ENCODE measurements at regions not wholly inside any gene's neighbourhood (a gene's known extent, or its start where the extent isn't known, plus 50 kb on each side); places are given as distances from the start of the nearest gene placed in this dataset.
"Not testable (repeated sequence)": the region's sequence is repeated elsewhere in the genome, so short reads cannot be mapped to it uniquely, and the experiment has no call there.

DNA sequence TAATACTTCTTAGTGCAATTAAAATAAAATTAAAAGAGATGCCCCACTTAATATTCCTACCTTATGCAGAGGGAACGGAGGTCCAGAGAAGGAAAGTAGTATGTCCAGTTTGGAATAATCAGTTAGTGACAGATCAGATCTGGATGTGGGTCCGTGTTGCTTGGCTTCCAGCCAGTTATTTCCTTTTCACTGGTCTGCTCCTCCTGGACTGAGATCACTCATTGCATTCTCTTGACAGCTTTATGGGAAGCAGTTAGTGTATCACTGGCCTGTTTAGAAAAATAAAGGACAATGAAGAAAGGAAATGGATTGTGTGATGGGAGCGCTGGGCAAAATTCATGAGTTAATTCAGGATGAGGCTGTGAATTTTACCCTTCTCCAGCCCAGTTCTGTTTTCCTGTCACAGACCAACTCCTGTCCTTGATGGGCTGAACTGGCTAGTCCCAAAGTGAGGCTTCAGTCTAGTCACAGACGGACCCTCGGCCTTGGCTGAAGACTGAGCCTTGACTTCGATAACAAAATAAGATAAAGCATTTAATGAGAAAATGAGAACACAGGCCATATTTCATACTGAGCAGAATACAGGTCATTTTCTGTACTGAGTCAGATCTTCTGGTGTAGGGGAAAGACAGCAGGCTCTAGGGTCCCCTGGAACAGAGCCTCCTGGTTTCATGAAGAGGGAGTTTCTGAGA, 85.2 kb upstream of the TRABD2B start:
- DNase-seq: no peak

DNA sequence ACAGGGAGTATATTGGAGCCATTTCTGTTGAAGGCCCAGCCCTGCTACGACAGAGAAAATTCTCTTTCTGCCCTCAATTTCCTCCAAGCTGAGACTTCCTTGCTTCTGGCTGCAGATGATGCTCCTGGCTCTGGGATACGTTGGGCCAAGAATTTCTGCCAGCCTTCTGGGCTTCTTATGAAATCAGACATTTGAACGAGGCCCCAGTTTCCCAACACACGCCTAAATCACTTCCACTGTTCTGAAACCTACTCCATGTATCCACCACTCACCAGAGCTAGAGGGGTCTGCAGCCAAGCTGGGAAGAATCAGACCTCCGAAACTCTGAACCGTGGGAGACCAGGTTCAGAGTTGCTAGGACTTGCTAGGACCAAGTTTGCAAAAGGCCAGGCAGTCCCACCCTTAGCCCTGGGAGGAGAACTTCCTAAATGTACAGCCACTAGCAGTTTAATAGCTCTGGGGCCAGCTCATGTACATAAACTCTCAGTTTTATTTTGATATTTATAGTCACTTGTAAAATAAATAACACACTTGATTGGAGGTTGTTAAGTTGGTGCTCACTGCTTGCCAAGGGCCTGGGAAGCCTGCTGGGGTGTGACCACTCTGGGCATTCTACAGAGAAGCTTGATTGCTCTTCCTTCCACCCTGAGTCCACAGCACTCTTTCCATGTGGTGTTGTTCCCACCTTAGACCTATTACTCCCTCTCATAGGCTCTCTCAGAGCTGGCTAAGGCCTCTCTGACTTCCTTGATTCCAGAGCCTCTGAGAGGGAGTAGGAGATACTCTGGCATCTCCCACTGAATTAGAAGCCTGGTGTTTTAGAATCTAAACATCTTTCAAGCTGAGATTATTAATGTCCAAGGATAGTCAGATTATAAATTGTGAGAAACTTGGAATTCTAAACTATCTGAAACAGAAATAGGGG, 83.4 kb upstream of the TRABD2B start:
- no peak for DNase-seq

DNA sequence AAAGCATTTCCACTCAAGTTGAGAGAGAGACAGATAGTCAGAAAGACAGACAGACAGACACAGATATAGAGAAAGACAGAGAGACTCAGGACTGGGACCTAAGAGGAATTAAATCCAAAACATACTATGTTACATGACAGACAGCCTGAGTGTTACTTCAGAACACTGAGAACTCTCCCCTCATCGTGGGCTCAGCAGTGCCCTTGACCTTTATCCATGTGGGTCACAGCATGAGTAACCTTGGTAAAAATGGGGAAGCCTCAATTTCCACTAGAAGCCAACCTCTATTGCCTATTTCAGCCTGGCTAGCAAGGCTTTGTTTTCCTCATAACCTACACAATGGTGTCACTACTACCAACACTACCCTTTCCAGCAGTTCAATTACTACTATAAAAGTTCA, 81.9 kb upstream of the TRABD2B start:
- DNase-seq: no peak

DNA sequence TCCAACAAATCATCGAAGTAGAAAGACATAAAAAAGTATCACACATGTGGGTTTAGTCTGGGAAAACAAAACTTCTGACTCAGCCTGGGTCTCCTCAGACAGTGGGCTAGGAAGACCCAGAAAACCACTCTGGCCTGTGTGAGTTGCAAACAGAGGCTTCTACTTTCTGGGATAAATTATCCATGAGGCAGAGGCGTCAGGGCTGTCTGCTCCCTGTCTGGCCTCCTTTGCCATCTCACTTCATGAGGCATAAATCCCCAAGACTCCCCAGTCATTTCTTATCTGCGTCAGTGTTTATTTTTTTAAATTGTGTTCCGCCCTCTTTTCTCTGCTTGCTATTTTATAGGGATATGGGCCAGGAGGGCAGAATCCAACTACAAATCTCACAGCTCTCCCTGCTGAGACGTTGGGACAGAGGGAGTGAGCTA, 80.6 kb upstream of the TRABD2B start:
- no peak for DNase-seq

DNA sequence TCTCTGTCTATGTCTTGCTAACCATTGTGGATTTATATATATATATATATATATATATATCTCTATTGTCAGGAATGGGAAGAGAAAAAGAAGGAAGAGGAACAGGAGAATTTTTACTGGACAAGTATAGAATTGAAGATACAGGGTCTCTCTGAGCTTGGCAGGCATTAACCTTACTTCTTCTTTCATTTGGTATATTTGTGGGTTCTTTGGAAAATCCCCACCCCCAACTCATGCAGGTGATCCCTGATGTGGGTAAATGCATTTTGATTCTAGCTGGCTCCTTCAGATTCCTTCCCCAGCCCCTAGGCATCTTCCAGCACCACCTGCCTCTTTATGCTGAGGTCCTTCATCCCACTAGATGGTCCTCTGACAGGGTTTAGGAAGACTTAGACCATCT, 78.8 kb upstream of the TRABD2B start:
- DNase-seq: no peak

DNA sequence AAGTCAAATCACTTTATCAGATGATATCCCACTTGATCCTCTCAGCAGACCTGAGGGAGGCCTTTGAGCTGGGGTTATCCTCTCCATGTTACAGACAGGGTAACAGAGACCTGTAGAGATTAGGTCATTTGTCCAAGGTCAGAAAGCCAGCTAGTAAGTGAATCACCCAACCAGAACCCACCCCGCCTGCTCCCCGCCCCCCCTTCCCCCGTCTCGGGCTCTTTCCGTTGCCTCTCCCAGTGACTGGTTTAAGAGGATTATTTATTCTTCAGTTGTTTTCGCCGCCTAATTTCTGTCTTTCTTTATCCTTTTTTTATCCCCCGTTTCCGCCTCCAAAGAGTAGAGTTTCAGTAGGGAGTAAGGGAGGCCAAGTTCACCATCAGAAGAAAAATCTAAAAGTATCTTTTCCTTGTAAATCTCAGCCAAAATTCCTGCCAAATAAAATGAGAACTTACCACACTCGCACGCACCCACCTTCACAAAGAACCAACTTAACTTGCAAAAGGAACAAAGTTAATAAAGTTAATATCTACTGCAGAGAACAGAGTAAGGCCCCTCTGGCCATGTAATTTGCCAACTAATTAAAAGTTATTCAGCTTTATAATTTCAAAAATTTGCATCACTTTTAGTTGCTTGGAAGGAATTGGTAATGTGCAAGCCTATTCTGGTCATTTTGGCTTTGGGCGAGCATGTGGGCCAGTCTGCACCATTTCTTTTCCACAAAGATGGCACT, 76.8 kb upstream of the TRABD2B start:
- no peak for DNase-seq

DNA sequence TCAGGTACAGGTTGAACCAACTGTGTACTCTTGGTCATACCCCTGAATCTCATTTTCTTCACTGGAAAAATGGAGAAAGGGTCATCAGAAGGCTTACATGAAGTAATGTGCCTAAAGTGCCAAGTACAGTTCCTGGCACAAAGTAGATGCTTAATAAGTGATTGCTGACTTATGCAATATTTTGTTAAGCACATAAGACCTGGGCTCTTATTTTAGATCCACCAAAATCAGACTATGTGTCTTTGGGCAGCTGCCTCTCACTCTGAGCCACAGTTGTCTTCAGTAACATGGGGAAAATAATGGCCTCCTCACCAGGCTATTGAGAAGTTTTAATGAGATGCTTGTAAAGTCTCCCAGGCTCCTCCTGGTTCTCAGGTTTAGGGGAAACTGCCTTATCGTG, 74.3 kb upstream of the TRABD2B start:
- no peak for DNase-seq

DNA sequence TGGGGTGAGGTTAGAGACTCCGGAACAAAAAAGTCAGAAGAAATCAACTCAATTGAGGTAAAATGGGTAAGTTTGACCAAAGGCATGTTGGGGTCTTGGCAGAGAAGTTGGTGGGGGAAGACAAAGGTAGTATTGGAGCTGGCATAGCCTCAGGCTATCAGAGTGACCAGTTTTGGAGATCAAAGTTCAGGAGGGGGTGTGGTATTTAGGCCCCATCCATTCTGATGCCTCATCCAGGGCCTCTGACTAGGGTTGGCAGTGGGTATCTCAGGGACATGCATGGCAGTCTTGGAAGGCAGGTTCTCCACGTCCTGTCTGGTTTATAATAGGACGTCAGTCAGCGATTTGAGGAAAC, 73.2 kb upstream of the TRABD2B start:
- no peak for DNase-seq

DNA sequence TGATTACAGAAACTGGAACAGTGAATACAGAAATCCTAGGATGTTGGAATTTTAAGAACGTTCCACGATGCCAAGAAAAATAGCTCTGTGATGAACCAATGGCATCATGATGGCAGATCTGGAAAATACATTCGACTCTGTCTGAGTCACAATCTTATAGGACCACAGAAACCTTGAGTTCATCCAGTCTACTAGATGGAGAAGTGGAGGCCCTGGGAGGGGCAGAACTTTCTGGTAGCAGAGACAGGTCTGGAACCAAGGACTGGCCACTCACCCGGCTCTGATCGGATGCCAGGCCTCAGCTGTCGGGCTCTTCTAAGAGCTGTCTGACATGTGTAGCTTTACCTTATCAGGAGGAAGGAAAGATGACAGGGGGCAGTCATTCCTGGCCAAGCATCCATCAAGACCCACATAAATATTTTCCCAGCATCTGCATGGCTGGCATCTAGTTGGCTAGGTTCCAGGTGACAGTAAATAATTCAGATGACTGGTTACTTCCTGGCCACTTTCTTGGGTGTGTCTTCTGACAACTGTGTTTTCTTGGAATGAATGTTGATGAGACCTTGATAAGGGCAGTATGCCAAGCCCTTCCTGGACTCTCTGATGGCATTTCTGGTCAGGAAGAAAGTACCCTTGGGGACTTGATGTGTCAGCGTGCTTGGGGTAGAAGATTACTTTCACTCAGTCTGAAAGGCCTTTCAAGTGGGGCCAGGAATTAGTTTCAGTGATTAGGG, 72.6 kb upstream of the TRABD2B start:
- DNase-seq: no peak

DNA sequence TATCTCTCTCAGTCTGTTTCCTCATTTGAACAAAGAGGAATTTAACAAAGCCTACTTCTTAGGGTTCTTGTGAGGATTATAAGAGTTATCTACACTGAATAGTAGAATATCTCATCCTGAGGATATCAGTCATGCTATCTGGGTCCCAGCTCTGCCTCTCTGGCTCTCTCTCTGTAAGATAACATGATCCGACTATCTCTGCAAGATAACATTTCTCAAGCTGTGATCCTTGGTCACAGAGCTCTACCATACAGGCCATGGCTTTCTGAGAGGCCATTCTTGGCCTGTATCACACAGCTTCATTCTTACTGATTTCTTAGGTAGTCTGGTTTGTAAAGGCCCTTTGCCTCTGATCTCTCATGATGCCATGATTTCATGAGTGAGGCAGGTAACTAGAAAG, 71.0 kb upstream of the TRABD2B start:
- DNase-seq: no peak

DNA sequence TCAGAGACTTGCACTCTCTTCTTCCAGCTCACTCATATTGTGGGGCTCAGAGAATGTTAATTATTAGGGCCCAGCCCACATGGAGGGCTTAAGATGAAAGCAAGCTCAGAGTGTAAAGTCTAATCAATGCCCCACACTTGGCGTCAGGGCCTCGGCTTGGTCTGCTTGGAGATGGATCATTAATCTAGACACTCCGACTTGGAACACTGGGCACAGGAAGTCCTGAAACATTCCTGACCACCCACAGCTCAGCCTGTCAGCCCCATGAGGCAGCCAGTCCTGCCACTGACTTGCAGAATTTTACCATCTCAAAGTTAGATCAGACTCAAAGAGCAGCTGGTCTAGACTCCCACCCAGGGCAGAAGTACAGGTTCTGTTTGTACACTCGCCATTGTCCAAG, 69.8 kb upstream of the TRABD2B start:
- DNase-seq: no peak

DNA sequence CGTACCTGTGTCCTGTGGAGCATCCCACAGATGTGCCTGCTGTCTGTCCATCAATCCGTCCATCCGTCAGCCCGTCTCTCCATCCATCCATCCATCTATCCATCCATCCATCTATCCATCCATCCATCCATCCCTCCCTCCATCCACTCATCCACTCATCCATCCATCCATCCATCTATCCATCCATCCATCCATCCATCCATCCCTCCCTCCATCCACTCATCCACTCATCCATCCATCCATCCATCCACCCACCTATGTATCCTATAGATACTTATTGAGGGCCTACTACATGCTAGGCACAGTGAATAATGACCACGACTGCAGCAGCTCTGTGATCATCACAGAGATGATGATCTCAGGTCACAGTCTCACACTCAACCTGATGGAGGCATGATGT, 67.5 kb upstream of the TRABD2B start:
- DNase-seq: not testable (repeated sequence)

DNA sequence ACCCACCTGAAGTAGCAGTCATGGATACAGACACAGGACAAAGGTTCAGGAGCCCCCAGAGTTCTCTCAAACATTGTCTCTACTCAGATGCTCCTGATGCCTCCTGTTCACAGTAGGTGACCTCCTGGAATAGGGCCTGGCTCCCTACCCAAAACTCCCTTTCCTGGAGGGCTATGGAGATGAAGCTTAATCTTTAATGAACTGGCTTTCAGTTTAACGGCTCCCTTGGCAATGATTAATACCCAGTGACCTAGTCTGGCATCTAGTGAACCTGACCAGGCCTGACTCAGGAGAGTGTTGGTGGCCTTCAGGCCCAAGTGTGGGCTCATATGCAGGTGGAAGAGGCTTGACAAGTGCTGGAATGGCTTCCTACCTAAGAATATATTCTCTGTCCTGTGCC, 65.2 kb upstream of the TRABD2B start:
- no peak for DNase-seq

DNA sequence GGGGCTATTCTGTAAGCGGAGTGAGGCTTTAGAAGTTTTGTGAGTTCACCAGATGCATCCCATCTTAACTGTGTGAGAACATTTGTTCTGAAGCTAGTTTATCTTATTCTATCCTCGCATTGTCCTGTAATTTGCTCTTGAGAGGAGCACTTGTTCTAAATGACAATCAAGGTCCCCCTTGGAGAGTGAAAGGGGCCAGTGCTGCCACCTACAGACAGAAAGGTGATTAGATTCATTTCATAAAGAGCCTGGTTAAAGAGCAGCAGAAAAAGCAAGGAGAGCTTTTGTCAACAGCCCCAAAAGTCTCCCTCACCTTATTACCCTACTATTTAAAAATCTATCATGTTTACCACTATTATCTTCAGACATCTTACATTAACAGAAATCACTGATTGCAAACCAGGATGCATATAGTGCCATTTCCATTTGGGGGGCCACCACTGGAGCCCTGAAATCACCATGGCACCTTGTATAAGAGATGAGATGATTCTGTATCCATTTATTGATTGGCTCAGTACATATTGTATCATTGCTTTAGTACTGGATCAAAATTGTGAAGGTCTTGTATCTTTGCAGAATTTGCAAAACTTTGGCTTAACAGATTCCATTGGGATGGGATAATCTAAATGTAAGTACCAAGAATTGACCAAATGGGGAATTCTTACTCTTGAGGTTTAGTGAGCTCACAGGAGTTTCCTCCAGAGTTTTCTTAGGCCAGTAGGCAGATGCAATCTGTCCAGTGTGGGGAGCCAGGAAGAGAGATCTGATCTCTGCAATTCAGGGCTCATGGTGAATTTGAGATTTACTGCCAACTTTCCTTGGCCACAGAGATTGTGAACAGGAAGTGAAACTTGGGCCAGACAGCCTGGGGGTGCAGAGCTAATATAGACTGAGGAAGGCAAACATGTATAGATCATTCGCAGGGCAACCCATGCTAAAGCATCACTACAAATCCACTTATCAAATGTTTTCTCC, 64.3 kb upstream of the TRABD2B start:
- peak; percentile 35 for DNase-seq

DNA sequence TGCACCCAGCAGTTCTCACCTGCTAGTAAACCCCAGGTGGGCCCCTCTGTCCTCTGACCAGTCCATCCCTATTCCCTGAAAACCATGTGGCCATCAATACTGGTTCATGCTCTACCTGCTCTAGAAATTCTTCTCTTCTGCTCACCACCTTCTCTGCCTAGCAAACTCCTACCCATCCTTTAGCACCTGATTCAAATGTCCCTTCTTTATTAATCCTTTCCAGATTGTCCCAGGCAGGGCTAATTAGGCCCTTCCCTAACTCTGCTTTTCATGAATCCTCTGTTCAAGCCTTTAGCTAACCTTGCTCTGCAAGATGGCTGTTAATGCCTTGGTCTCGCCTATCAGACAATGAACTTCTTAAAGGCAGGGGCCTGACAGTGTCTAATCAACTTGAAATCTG, 62.1 kb upstream of the TRABD2B start:
- DNase-seq: no peak

DNA sequence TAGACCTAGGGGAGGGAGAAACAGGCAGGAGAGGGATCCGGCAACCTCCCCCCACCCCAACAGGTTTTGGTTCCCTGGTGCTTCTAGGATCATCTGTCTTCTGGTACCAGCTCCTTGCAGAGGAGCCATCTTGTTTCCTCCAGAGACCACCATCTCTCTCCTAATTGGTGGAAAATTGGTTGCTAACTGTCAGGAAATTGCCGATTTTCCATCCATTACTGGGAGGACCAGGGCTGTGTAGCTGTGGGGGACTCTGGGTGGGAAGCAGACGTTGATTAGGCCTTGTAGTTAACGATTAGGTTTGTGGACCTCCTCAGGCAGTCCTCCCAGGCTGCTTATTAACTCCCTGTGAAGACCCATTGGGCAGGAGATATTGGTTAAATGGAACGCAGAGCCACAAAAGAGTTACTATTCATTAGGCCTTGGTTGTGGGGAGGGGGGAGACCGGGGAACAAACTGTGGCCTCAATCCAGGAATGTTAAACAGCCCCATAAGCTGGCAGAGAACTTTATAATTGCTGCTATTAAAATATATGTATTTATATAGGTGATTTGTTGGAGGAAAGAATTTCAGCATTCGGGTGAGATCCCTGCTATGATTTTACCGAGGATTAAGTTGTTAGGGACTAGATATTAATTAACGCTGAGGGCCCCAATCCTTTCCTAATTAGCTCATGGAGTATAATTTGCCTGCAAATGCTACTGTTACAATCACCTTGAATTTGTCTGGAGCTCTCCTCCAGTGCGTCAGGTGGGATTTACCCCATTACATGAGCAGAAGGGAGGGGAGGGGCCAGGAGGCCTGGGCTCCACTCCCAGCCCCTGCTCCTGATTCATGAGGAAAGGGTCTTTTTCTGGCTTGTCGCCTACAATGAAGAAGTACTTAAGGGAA, 61.2 kb upstream of the TRABD2B start:
- DNase-seq: no peak

DNA sequence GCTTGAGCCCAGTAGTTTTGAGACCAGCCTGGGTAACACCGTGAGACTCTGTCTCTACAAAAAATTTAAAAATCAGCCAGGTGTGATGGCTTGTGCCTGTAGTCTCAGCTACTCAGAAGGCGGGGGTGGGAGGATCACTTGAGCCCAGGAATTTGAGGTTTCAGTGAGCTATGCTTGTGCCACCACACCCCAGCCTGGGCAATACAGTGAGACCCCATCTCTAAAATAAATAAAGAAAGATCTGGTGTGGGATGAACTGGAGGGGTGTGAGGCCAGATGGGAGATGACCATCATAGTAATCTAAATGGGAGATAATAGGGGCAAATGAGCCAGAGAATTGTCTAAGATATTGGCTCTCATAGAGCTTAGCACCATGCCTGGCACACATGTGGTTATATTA, 60.1 kb upstream of the TRABD2B start:
- no peak for DNase-seq

DNA sequence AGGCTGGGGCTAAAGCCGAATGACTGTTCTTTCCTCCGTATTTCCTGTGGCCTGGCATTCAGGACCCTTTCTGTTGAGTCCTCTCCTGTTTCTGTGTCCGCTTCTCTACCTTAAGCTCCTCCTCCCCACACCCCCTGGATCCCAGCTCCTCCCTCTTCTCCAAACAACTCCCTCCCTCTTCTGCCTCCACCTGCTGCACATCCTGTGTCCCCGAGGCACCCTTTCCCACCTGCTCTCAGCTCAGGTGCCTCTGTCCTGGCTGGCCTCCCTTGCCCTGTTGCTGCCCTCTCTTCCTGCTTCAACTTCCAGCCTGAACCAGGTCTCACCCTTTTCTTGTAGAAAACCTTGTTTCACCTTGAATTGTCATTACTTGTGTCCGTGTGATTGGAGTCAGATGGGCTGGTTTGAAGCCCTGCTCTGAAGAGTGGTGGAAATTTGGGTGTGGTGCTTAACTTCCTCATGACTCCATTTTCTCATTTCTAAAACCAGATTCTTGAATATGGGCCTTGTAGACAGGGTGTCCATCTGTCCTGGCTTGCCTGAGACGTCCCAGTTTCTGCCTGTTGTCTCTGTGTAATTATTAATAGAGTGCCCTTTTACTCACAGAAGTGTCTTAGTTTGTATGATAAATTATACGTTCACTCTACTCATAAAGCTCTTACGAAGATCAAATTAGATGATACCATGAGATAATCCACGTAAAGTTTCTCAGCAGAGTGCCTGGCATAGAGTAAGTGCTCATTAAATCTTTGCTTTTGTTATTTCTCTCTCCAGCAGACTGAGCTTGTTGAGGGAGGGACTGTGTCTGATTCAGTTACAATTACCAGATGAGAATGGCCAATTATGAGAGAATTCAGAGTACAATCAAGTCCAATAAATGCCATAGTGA, 58.9 kb upstream of the TRABD2B start:
- no peak for DNase-seq

DNA sequence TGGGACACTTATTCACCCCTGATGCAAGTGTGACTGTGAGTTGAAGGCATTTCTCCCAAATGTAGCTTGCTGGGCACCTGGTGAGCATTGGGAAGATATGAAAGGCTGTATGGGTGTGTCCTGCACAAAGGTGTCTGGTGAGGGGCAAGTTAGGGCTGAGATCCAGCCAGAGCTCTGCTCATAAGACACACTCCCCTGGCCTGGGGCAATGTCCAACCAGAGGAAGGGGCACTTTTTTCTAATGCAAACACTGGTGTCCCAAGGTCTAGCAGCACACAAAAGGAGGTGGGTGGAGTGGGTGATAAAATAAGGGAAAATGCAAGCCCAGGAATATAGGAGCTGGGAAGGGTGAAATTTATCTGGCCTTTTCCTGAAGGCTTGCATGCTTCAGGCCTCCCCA, 57.0 kb upstream of the TRABD2B start:
- no peak for DNase-seq

DNA sequence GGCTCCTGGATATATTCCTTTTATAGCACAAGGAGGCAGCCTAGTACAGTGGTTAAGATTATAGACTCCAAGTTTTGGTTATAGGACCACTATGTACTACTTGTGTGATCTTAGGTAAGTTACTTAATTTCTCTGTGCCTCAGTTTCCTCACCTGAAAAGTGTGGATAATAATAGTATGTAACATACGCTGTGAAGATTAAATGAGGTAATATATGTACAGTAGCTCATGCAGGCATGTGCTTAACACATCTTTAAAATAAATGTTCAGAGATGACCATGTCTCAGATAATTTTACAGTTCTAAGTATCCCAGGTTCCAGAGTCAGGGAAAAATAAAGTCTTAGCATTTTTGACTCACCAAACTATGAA, 55.7 kb upstream of the TRABD2B start:
- no peak for DNase-seq
